Fibroblast of lung (primary cell): ENCODE measurements at regions not wholly inside any gene's neighbourhood (a gene's known extent, or its start where the extent isn't known, plus 50 kb on each side); places are given as distances from the start of the nearest gene placed in this dataset.

Experiments used
- DNase-seq, 2 donors: peaks; one replicate each; pipeline versions ENCODE4 v3.0.0 to v3.0.0-alpha.2; 2010; ENCODE audit warnings: low read depth in 2 of 2
- H2AFZ ChIP-seq: 2 replicates; pipeline ENCODE4 v1.5.1; 2012; ENCODE audit warnings: low read length, control low read depth, inconsistent platforms
- H3K27ac ChIP-seq: 2 replicates; pipeline ENCODE4 v1.5.1; 2011; ENCODE audit warnings: low read length, control low read depth; ENCODE audit not compliant: insufficient read depth
- H3K27me3 ChIP-seq: 2 replicates; pipeline ENCODE4 v1.5.1; 2011; ENCODE audit warnings: mild to moderate bottlenecking, low read length; ENCODE audit not compliant: control insufficient read depth, insufficient read depth
- H3K36me3 ChIP-seq: 2 replicates; pipeline ENCODE4 v1.5.1; 2011; ENCODE audit warnings: low read length; ENCODE audit not compliant: control insufficient read depth, insufficient read depth
- H3K4me1 ChIP-seq: 2 replicates; pipeline ENCODE4 v1.5.1; 2011; ENCODE audit warnings: low read length; ENCODE audit not compliant: control insufficient read depth, insufficient read depth; ENCODE audit errors: extremely low read depth
- H3K4me2 ChIP-seq: 2 replicates; pipeline ENCODE4 v1.5.1; 2011; ENCODE audit warnings: low read length, control low read depth; ENCODE audit not compliant: insufficient read depth; ENCODE audit errors: extremely low read depth
- H3K4me3 ChIP-seq, 4 experiments: fragments of 200-600 bp in 1 of 4; sonication (generic) in 1 of 4; replicated peaks in 1 of 4; 2 replicates each; pipeline ENCODE4 v1.5.1; 2011 to 2016; ENCODE audit warnings: low read length in 4 of 4, low read depth in 3 of 4, mild to moderate bottlenecking in 3 of 4, control low read depth in 2 of 4, inconsistent platforms in 1 of 4, mixed read lengths in 1 of 4; ENCODE audit not compliant: insufficient read depth in 1 of 4; ENCODE audit errors: control extremely low read depth in 1 of 4
- H3K79me2 ChIP-seq: 2 replicates; pipeline ENCODE4 v1.5.1; 2012; ENCODE audit warnings: mild to moderate bottlenecking, low read length, inconsistent platforms; ENCODE audit not compliant: control insufficient read depth, insufficient read depth
- H3K9ac ChIP-seq: 2 replicates; pipeline ENCODE4 v1.5.1; 2011; ENCODE audit warnings: mild to moderate bottlenecking, low read length, control low read depth; ENCODE audit not compliant: insufficient read depth
- H3K9me3 ChIP-seq: 2 replicates; pipeline ENCODE4 v1.5.1; 2012; ENCODE audit warnings: low read depth, low read length; ENCODE audit not compliant: control insufficient read depth, insufficient read depth
- H4K20me1 ChIP-seq: 2 replicates; pipeline ENCODE4 v1.5.1; 2011; ENCODE audit warnings: low read length; ENCODE audit not compliant: control insufficient read depth, insufficient read depth; ENCODE audit errors: extremely low read depth
- CTCF ChIP-seq, 2 donors: IDR thresholded peaks in 1 of 2; conservative IDR thresholded peaks in 1 of 2; 1 replicate in 1 of 2; 2 replicates in 1 of 2; pipeline ENCODE4 v1.5.1; 2011 to 2012; ENCODE audit warnings: low read length in 2 of 2, control low read depth in 1 of 2, inconsistent platforms in 1 of 2, low read depth in 1 of 2, mild to moderate bottlenecking in 1 of 2
- EZH2 ChIP-seq: IDR thresholded peaks from 2 replicates; pipeline ENCODE4 v1.5.1; 2012; ENCODE audit warnings: low read length, control low read depth, mild to moderate bottlenecking; ENCODE audit errors: missing control alignments

- no peaks in the 10 kb centered on the region for H3K79me2 ChIP-seq
- no peak overlapping the region for H3K9ac ChIP-seq
- H3K27ac ChIP-seq = no peak overlapping the region
- no peak for DNase-seq
- no peak for TF ChIP-seq EZH2
- TF ChIP-seq CTCF (conservative IDR thresholded peaks at IDR 0.05 in 1 of 2, IDR thresholded peaks at IDR 0.05 in 1 of 2; ENCODE audit: low read depth in 1 of 2, low read length in 2 of 2) = no peak
- H2AFZ ChIP-seq = no peak overlapping the region
- H3K36me3 ChIP-seq = no peaks in the 10 kb centered on the region
- no peak overlapping the region for H3K4me2 ChIP-seq
- H3K9me3 ChIP-seq = no peaks in the 10 kb centered on the region
- H3K27me3 ChIP-seq = no peaks in the 10 kb centered on the region
- H3K4me1 ChIP-seq = no peaks in the 10 kb centered on the region
- no peak overlapping the region for H3K4me3 ChIP-seq
- H4K20me1 ChIP-seq = peaks cover 1% of the 10 kb centered on the region
Measured at GRCh38 chr15:31272558-31273257, 53.9 kb upstream of the KLF13 start.

- Histone ChIP-seq H3K4me2 (no peak overlapping the region), H3K27me3 (no peaks in the 10 kb centered on the region), H3K36me3 (no peaks in the 10 kb centered on the region), H4K20me1 (peaks cover 1% of the 10 kb centered on the region), H3K9me3 (no peaks in the 10 kb centered on the region), H3K79me2 (no peaks in the 10 kb centered on the region), H3K4me3 (no peak overlapping the region), H3K27ac (no peak overlapping the region), H3K4me1 (no peaks in the 10 kb centered on the region), H3K9ac (no peak overlapping the region), H2AFZ (no peak overlapping the region)
- no peak for DNase-seq
- TF ChIP-seq EZH2 = no peak
- no peak for TF ChIP-seq CTCF (conservative IDR thresholded peaks at IDR 0.05 in 1 of 2, IDR thresholded peaks at IDR 0.05 in 1 of 2; ENCODE audit: low read depth in 1 of 2, low read length in 2 of 2)
Measured at GRCh38 chr15:31273258-31273941, 53.2 kb upstream of the KLF13 start.

- Histone ChIP-seq H3K27ac (no peak overlapping the region), H3K9ac (no peak overlapping the region), H3K4me1 (no peaks in the 10 kb centered on the region), H3K9me3 (no peaks in the 10 kb centered on the region), H2AFZ (no peak overlapping the region), H3K27me3 (no peaks in the 10 kb centered on the region), H3K4me3 (no peak overlapping the region), H4K20me1 (peaks cover under 1% of the 10 kb centered on the region), H3K36me3 (no peaks in the 10 kb centered on the region), H3K4me2 (no peak overlapping the region), H3K79me2 (no peaks in the 10 kb centered on the region)
- TF ChIP-seq CTCF (conservative IDR thresholded peaks at IDR 0.05 in 1 of 2, IDR thresholded peaks at IDR 0.05 in 1 of 2; ENCODE audit: low read depth in 1 of 2, low read length in 2 of 2) = no peak
- no peak for TF ChIP-seq EZH2
- DNase-seq = no peak
Measured at GRCh38 chr15:31274496-31275330, 51.9 kb upstream of the KLF13 start.
